ENCODE measurements at regions not wholly inside any gene's neighbourhood (a gene's known extent, or its start where the extent isn't known, plus 50 kb on each side); places are given as distances from the start of the nearest gene placed in this dataset.

DNA sequence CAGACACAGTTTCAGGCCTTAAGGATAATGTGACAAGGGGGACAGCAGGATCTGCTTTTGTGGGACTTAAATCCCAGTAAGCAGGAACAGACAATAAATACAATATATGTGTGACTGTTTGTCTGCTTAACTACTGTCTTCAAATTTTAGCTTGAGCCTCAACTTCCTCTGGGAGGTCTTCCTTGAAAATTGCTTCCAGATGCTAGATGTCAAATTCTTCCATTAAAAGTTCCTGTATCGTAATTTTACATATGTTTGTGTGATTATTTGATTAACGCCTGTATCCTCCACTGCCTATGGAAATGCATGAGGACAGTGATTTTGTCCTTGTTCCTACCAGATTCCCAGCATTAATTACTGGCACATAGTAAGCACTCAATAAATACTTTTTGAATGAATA lies 385.5 kb downstream of the NDFIP2 start:
- TF ChIP-seq, protein P1, sequence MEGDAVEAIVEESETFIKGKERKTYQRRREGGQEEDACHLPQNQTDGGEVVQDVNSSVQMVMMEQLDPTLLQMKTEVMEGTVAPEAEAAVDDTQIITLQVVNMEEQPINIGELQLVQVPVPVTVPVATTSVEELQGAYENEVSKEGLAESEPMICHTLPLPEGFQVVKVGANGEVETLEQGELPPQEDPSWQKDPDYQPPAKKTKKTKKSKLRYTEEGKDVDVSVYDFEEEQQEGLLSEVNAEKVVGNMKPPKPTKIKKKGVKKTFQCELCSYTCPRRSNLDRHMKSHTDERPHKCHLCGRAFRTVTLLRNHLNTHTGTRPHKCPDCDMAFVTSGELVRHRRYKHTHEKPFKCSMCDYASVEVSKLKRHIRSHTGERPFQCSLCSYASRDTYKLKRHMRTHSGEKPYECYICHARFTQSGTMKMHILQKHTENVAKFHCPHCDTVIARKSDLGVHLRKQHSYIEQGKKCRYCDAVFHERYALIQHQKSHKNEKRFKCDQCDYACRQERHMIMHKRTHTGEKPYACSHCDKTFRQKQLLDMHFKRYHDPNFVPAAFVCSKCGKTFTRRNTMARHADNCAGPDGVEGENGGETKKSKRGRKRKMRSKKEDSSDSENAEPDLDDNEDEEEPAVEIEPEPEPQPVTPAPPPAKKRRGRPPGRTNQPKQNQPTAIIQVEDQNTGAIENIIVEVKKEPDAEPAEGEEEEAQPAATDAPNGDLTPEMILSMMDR (IDR thresholded peaks at IDR 0.05; ENCODE audit: extremely low read depth, low read depth, low read length) = no peak
- no peak overlapping the region for H2AFZ ChIP-seq (ENCODE audit: low read length)
- H3K4me2 ChIP-seq (ENCODE audit: insufficient read depth, low read length) = no peak overlapping the region
- no peaks in the 10 kb centered on the region for H3K9me3 ChIP-seq (ENCODE audit: low read depth, low read length)
- no peaks in the 10 kb centered on the region for H3K36me3 ChIP-seq (ENCODE audit: insufficient read depth, low read length)
- no peaks in the 10 kb centered on the region for H3K27me3 ChIP-seq (ENCODE audit: insufficient read depth, low read length)
- no peaks in the 10 kb centered on the region for H4K20me1 ChIP-seq (ENCODE audit: insufficient read depth, low read length)
- no peak for DNase-seq (ENCODE audit: insufficient read length, low spot score, missing footprints)
- H3K79me2 ChIP-seq (ENCODE audit: insufficient read depth, low read length) = no peaks in the 10 kb centered on the region
- no peak overlapping the region for H3K4me3 ChIP-seq (ENCODE audit: insufficient read depth, low read length)
- H3K27ac ChIP-seq (ENCODE audit: low read depth, low read length) = no peak overlapping the region
- no peaks in the 10 kb centered on the region for H3K4me1 ChIP-seq (ENCODE audit: insufficient read depth, low read length)

DNA sequence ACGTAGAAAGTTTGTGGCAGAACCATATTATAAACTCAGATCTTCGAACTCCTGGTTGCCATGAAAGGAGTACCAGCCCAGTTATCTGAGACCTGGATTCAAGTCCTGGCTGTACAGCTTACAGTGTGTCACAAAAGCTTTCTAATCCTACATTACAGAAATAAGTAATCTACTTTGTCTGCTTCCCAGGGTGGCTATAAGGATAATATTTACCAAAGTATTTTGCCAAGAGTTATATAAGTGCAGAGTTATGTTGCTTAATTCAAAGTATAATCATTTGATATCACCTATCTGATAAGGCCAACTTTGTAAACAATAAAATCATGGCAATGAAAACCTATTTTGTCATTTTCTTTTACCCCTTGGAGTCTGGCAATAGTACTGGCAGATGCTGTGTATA lies 381.6 kb downstream of the NDFIP2 start:
- Histone ChIP-seq H4K20me1 (ENCODE audit: insufficient read depth, low read length) (no peaks in the 10 kb centered on the region), H3K79me2 (ENCODE audit: insufficient read depth, low read length) (no peaks in the 10 kb centered on the region), H3K27me3 (ENCODE audit: insufficient read depth, low read length) (no peaks in the 10 kb centered on the region), H3K36me3 (ENCODE audit: insufficient read depth, low read length) (no peaks in the 10 kb centered on the region), H2AFZ (ENCODE audit: low read length) (no peak overlapping the region), H3K4me1 (ENCODE audit: insufficient read depth, low read length) (no peaks in the 10 kb centered on the region), H3K4me3 (ENCODE audit: insufficient read depth, low read length) (no peak overlapping the region), H3K9me3 (ENCODE audit: low read depth, low read length) (no peaks in the 10 kb centered on the region), H3K27ac (ENCODE audit: low read depth, low read length) (no peak overlapping the region), H3K4me2 (ENCODE audit: insufficient read depth, low read length) (no peak overlapping the region)
- DNase-seq (ENCODE audit: insufficient read length, low spot score, missing footprints) = no peak
- TF ChIP-seq, protein P1 (IDR thresholded peaks at IDR 0.05; ENCODE audit: extremely low read depth, low read depth, low read length) = no peak

GRCh38 chr13:79861731-79862130 lies 380.8 kb downstream of the NDFIP2 start:
- Histone ChIP-seq H3K4me1 (ENCODE audit: insufficient read depth, low read length) (no peaks in the 10 kb centered on the region), H3K36me3 (ENCODE audit: insufficient read depth, low read length) (no peaks in the 10 kb centered on the region)

GRCh38 chr13:79860791-79861190 lies 379.8 kb downstream of the NDFIP2 start:
- H3K36me3 ChIP-seq (ENCODE audit: insufficient read depth, low read length) = no peaks in the 10 kb centered on the region
- H3K4me3 ChIP-seq (ENCODE audit: insufficient read depth, low read length) = no peak overlapping the region
- H3K4me1 ChIP-seq (ENCODE audit: insufficient read depth, low read length) = no peaks in the 10 kb centered on the region
- no peak for DNase-seq (ENCODE audit: insufficient read length, low spot score, missing footprints)
- TF ChIP-seq, protein P1 (IDR thresholded peaks at IDR 0.05; ENCODE audit: extremely low read depth, low read depth, low read length) = no peak
- no peak overlapping the region for H3K4me2 ChIP-seq (ENCODE audit: insufficient read depth, low read length)
- no peaks in the 10 kb centered on the region for H3K79me2 ChIP-seq (ENCODE audit: insufficient read depth, low read length)
- no peaks in the 10 kb centered on the region for H4K20me1 ChIP-seq (ENCODE audit: insufficient read depth, low read length)
- no peak overlapping the region for H3K27ac ChIP-seq (ENCODE audit: low read depth, low read length)
- H3K27me3 ChIP-seq (ENCODE audit: insufficient read depth, low read length) = no peaks in the 10 kb centered on the region
- no peaks in the 10 kb centered on the region for H3K9me3 ChIP-seq (ENCODE audit: low read depth, low read length)
- H2AFZ ChIP-seq (ENCODE audit: low read length) = no peak overlapping the region

More at GRCh38 chr13:79861731-79862130, 380.8 kb downstream of the NDFIP2 start:
- DNase-seq (ENCODE audit: insufficient read length, low spot score, missing footprints) = no peak
- Histone ChIP-seq H3K79me2 (ENCODE audit: insufficient read depth, low read length) (no peaks in the 10 kb centered on the region), H3K9me3 (ENCODE audit: low read depth, low read length) (no peaks in the 10 kb centered on the region), H3K27me3 (ENCODE audit: insufficient read depth, low read length) (no peaks in the 10 kb centered on the region), H4K20me1 (ENCODE audit: insufficient read depth, low read length) (no peaks in the 10 kb centered on the region), H3K4me2 (ENCODE audit: insufficient read depth, low read length) (no peak overlapping the region), H3K4me3 (ENCODE audit: insufficient read depth, low read length) (no peak overlapping the region), H3K27ac (ENCODE audit: low read depth, low read length) (no peak overlapping the region), H2AFZ (ENCODE audit: low read length) (peak overlapping the region; percentile 22)
- TF ChIP-seq, protein P1 (IDR thresholded peaks at IDR 0.05; ENCODE audit: extremely low read depth, low read depth, low read length) = no peak
